ENCODE measurements at regions not wholly inside any gene's neighbourhood (a gene's known extent, or its start where the extent isn't known, plus 50 kb on each side); places are given as distances from the start of the nearest gene placed in this dataset.

- BruUV-seq (replicated peaks): no TSS peak
- Histone ChIP-seq H3K27me3 (ENCODE audit: control insufficient read depth in 2 of 2, insufficient read depth in 2 of 2, low read length in 2 of 2) (peaks cover 5 to 42% of the 10 kb centered on the region in 2 experiments; a peak in 3 of 5 replicates), H3K4me3 (no peak overlapping the region), H3K9me1 (ENCODE audit: control insufficient read depth, insufficient read depth, low read length) (no peaks in the 10 kb centered on the region), H3K4me2 (ENCODE audit: insufficient read depth, low read length) (no peak overlapping the region), H3K27ac (ENCODE audit: extremely low read depth, low read depth, low read length) (no peak overlapping the region), H3K36me3 (ENCODE audit: control insufficient read depth, insufficient read depth, low read length) (no peaks in the 10 kb centered on the region), H4K20me1 (replicated peaks; ENCODE audit: control insufficient read depth, insufficient read depth, low read length) (no peaks in the 10 kb centered on the region; the same call in 1 of the 2 replicates), H2AFZ (ENCODE audit: low read depth, low read length) (no peak overlapping the region), H3K9me3 (replicated peaks; ENCODE audit: control insufficient read depth, insufficient read depth, low read depth, low read length) (no peaks in the 10 kb centered on the region), H3K4me1 (replicated peaks in 1 of 2; ENCODE audit: control insufficient read depth in 2 of 2, insufficient read depth in 2 of 2, low read length in 2 of 2) (no peaks in the 10 kb centered on the region; a peak in 1 of 5 replicates), H3K79me2 (ENCODE audit: control insufficient read depth, insufficient read depth, low read length) (no peaks in the 10 kb centered on the region), H3K9ac (ENCODE audit: insufficient read depth in 1 of 2, low read depth in 2 of 2, low read length in 2 of 2) (no peak overlapping the region)
- intact Hi-C loops (cut with micrococcal nuclease) (no loop called here), in situ Hi-C loops (cut with MboI) (no loop called here)
- FAIRE-seq (no peak), ATAC-seq (no peak), DNase-seq (ENCODE audit: extremely low read depth in 1 of 4, low spot score in 3 of 4) (no peak)
- ChIA-PET POLR2A (no interaction called here), CTCF (ENCODE audit: low intra/inter-chr PET ratio) (no interaction called here)
- WGBS (ENCODE audit: insufficient coverage, low coverage, missing lambda C conversion rate): 0% methylated on average over 7 of the region's 7 CpGs
- TF ChIP-seq ZNF316 (IDR thresholded peaks at IDR 0.05): peak; percentile 38
- no peak for TF ChIP-seq RFX1 (IDR thresholded peaks at IDR 0.05)
Measured at GRCh38 chr17:74148901-74149596, 54.4 kb upstream of the RPL38 start.

- WGBS (ENCODE audit: insufficient coverage, low coverage, missing lambda C conversion rate): under 1% methylated on average over 13 of the region's 13 CpGs
- Histone ChIP-seq H3K4me3 (no peak overlapping the region), H3K4me1 (replicated peaks in 1 of 2; ENCODE audit: control insufficient read depth in 2 of 2, insufficient read depth in 2 of 2, low read length in 2 of 2) (no peaks in the 10 kb centered on the region; a peak in 1 of 5 replicates), H3K9ac (ENCODE audit: insufficient read depth in 1 of 2, low read depth in 2 of 2, low read length in 2 of 2) (no peak overlapping the region), H4K20me1 (replicated peaks; ENCODE audit: control insufficient read depth, insufficient read depth, low read length) (no peaks in the 10 kb centered on the region; the same call in 1 of the 2 replicates), H3K36me3 (ENCODE audit: control insufficient read depth, insufficient read depth, low read length) (no peaks in the 10 kb centered on the region), H3K9me1 (ENCODE audit: control insufficient read depth, insufficient read depth, low read length) (no peaks in the 10 kb centered on the region), H3K9me3 (replicated peaks; ENCODE audit: control insufficient read depth, insufficient read depth, low read depth, low read length) (no peaks in the 10 kb centered on the region), H3K27me3 (ENCODE audit: control insufficient read depth in 2 of 2, insufficient read depth in 2 of 2, low read length in 2 of 2) (peaks cover 5 to 49% of the 10 kb centered on the region in 2 experiments; a peak in 3 of 5 replicates), H3K27ac (ENCODE audit: extremely low read depth, low read depth, low read length) (no peak overlapping the region), H3K4me2 (ENCODE audit: insufficient read depth, low read length) (no peak overlapping the region), H3K79me2 (ENCODE audit: control insufficient read depth, insufficient read depth, low read length) (no peaks in the 10 kb centered on the region), H2AFZ (ENCODE audit: low read depth, low read length) (no peak overlapping the region)
- no TSS peak for BruUV-seq (replicated peaks)
- ATAC-seq: no peak
- in situ Hi-C loops (cut with MboI) (no loop called here), intact Hi-C loops (cut with micrococcal nuclease) (no loop called here)
- no peak for DNase-seq (ENCODE audit: extremely low read depth in 1 of 4, low spot score in 3 of 4)
- no peak for FAIRE-seq
- POLR2A ChIA-PET: no interaction called here
- CTCF ChIA-PET (ENCODE audit: low intra/inter-chr PET ratio): no interaction called here
- TF ChIP-seq ZNF224 (CRISPR knock-in tag; IDR thresholded peaks at IDR 0.05) (no peak), TOE1 (IDR thresholded peaks at IDR 0.05; ENCODE audit: borderline replicate concordance) (no peak), TOE1 (CRISPR knock-in tag; IDR thresholded peaks at IDR 0.05; ENCODE audit: borderline replicate concordance, low read depth) (no peak), POLR2H (tag; IDR thresholded peaks at IDR 0.05; ENCODE audit: low read depth) (no peak), PHB (CRISPR knock-in tag; IDR thresholded peaks at IDR 0.05) (no peak), OTX1 (CRISPR knock-in tag; IDR thresholded peaks at IDR 0.05) (no peak), ELF4 (CRISPR knock-in tag; IDR thresholded peaks at IDR 0.05) (no peak), TCF15 (CRISPR knock-in tag; IDR thresholded peaks at IDR 0.05) (no peak), KLF16 (IDR thresholded peaks at IDR 0.05) (no peak), KLF1 (tag; IDR thresholded peaks at IDR 0.05) (no peak), SRSF1 (IDR thresholded peaks at IDR 0.05; ENCODE audit: low read depth, low read length) (no peak), SIN3B (IDR thresholded peaks at IDR 0.05; ENCODE audit: low read depth) (no peak), PCBP2 (IDR thresholded peaks at IDR 0.05; ENCODE audit: low read depth, low read length, poor library complexity, severe bottlenecking) (no peak), FOXK1 (CRISPR knock-in tag; IDR thresholded peaks at IDR 0.05; ENCODE audit: borderline replicate concordance) (no peak), HCFC1 (IDR thresholded peaks at IDR 0.05; ENCODE audit: low read depth, low read length) (no peak), MCM7 (IDR thresholded peaks at IDR 0.05) (no peak)
Measured at GRCh38 chr17:74149597-74150427, 53.7 kb upstream of the RPL38 start.
